Dendritic cell treated with granulocyte-macrophage colony-stimulating factor and Interleukin-4, amounts not matched to agents 40 ng/mL and 50 ng/mL, for 4 days (primary cell): ENCODE measurements at regions not wholly inside any gene's neighbourhood (a gene's known extent, or its start where the extent isn't known, plus 50 kb on each side); places are given as distances from the start of the nearest gene placed in this dataset.

ENCODE experiments used
- H3K27ac Mint-ChIP-seq: one replicate; pipeline ENCODE4 v1.8.0; 2022; ENCODE audit warnings: mild to moderate bottlenecking, mixed read lengths
- H3K27me3 Mint-ChIP-seq: one replicate; pipeline ENCODE4 v1.8.0; 2022; ENCODE audit warnings: mild to moderate bottlenecking, mixed read lengths
- H3K36me3 Mint-ChIP-seq: one replicate; pipeline ENCODE4 v1.8.0; 2022; ENCODE audit warnings: low read depth, mixed read lengths
- H3K4me1 Mint-ChIP-seq: one replicate; pipeline ENCODE4 v1.8.0; 2022; ENCODE audit warnings: low read depth, mixed read lengths
- H3K4me3 Mint-ChIP-seq: one replicate; pipeline ENCODE4 v1.8.0; 2022; ENCODE audit warnings: mild to moderate bottlenecking, moderate library complexity, mixed read lengths
- H3K9me3 Mint-ChIP-seq: one replicate; pipeline ENCODE4 v1.8.0; 2022; ENCODE audit warnings: mixed read lengths
- intact Hi-C: fragments of 100-400 bp; cut with micrococcal nuclease; formaldehyde crosslinking; loops from one replicate; pipeline ENCODE4 v1.15.0; 2022

GRCh38 chr20:41837669-41838224 lies 219.6 kb upstream of the CHD6 start:
- Mint-ChIP-seq H3K4me1 (no peaks in the 10 kb centered on the region), H3K4me3 (no peak overlapping the region), H3K27me3 (no peaks in the 10 kb centered on the region), H3K27ac (no peak overlapping the region), H3K36me3 (no peaks in the 10 kb centered on the region), H3K9me3 (no peaks in the 10 kb centered on the region)
- intact Hi-C loops = no loop called here

GRCh38 chr20:41833739-41834138 lies 215.6 kb upstream of the CHD6 start:
- Mint-ChIP-seq H3K4me1 (no peaks in the 10 kb centered on the region), H3K9me3 (peaks cover 18% of the 10 kb centered on the region), H3K27me3 (no peaks in the 10 kb centered on the region), H3K27ac (no peak overlapping the region), H3K36me3 (no peaks in the 10 kb centered on the region), H3K4me3 (no peak overlapping the region)
- intact Hi-C loops = no loop called here

- H3K4me3 Mint-ChIP-seq = no peak overlapping the region
- H3K27me3 Mint-ChIP-seq = no peaks in the 10 kb centered on the region
- H3K27ac Mint-ChIP-seq = no peak overlapping the region
- peaks cover 18% of the 10 kb centered on the region for H3K9me3 Mint-ChIP-seq
- intact Hi-C loops = no loop called here
- no peaks in the 10 kb centered on the region for H3K4me1 Mint-ChIP-seq
- H3K36me3 Mint-ChIP-seq = no peaks in the 10 kb centered on the region
Observed at GRCh38 chr20:41830702-41831101, 212.5 kb upstream of the CHD6 start.

- H3K27me3 Mint-ChIP-seq = peaks cover 1% of the 10 kb centered on the region
- intact Hi-C loops = no loop called here
- H3K27ac Mint-ChIP-seq = no peak overlapping the region
- H3K4me1 Mint-ChIP-seq = no peaks in the 10 kb centered on the region
- no peaks in the 10 kb centered on the region for H3K9me3 Mint-ChIP-seq
- H3K36me3 Mint-ChIP-seq = no peaks in the 10 kb centered on the region
- no peak overlapping the region for H3K4me3 Mint-ChIP-seq
Observed at GRCh38 chr20:41819436-41819835, 201.3 kb upstream of the CHD6 start.

- peaks cover 1% of the 10 kb centered on the region for H3K27me3 Mint-ChIP-seq
- H3K4me1 Mint-ChIP-seq = no peaks in the 10 kb centered on the region
- H3K9me3 Mint-ChIP-seq = no peaks in the 10 kb centered on the region
- intact Hi-C loops = no loop called here
- no peak overlapping the region for H3K27ac Mint-ChIP-seq
- H3K36me3 Mint-ChIP-seq = no peaks in the 10 kb centered on the region
- no peak overlapping the region for H3K4me3 Mint-ChIP-seq
Observed at GRCh38 chr20:41818991-41819390, 200.8 kb upstream of the CHD6 start.

GRCh38 chr20:41818369-41818768 lies 200.2 kb upstream of the CHD6 start:
- H3K9me3 Mint-ChIP-seq = no peaks in the 10 kb centered on the region

GRCh38 chr20:41811456-41811855 lies 193.3 kb upstream of the CHD6 start:
- Mint-ChIP-seq H3K4me3 (no peak overlapping the region), H3K27ac (no peak overlapping the region), H3K9me3 (peaks cover 32% of the 10 kb centered on the region), H3K4me1 (no peaks in the 10 kb centered on the region), H3K36me3 (no peaks in the 10 kb centered on the region), H3K27me3 (no peaks in the 10 kb centered on the region)
- intact Hi-C loops = no loop called here

More at GRCh38 chr20:41818369-41818768, 200.2 kb upstream of the CHD6 start:
- Mint-ChIP-seq H3K4me3 (no peak overlapping the region), H3K27me3 (peaks cover under 1% of the 10 kb centered on the region), H3K27ac (no peak overlapping the region), H3K4me1 (no peaks in the 10 kb centered on the region), H3K36me3 (no peaks in the 10 kb centered on the region)
- intact Hi-C loops = no loop called here

- H3K9me3 Mint-ChIP-seq = no peaks in the 10 kb centered on the region
- intact Hi-C loops = no loop called here
- H3K27me3 Mint-ChIP-seq = no peaks in the 10 kb centered on the region
Observed at GRCh38 chr20:41800040-41800439, 181.9 kb upstream of the CHD6 start.

GRCh38 chr20:41798930-41799502 lies 180.8 kb upstream of the CHD6 start:
- no peaks in the 10 kb centered on the region for H3K36me3 Mint-ChIP-seq
- intact Hi-C loops = no loop called here

More at GRCh38 chr20:41800040-41800439, 181.9 kb upstream of the CHD6 start:
- no peaks in the 10 kb centered on the region for H3K36me3 Mint-ChIP-seq
- H3K4me1 Mint-ChIP-seq = no peaks in the 10 kb centered on the region
- no peak overlapping the region for H3K27ac Mint-ChIP-seq
- no peak overlapping the region for H3K4me3 Mint-ChIP-seq

GRCh38 chr20:41786158-41786557 lies 168.0 kb upstream of the CHD6 start:
- Mint-ChIP-seq H3K36me3 (no peaks in the 10 kb centered on the region), H3K4me1 (no peaks in the 10 kb centered on the region), H3K9me3 (no peaks in the 10 kb centered on the region), H3K27me3 (no peaks in the 10 kb centered on the region), H3K27ac (no peak overlapping the region), H3K4me3 (no peak overlapping the region)
- intact Hi-C loops = no loop called here

More at GRCh38 chr20:41798930-41799502, 180.8 kb upstream of the CHD6 start:
- H3K27me3 Mint-ChIP-seq = no peaks in the 10 kb centered on the region
- no peak overlapping the region for H3K4me3 Mint-ChIP-seq
- no peaks in the 10 kb centered on the region for H3K4me1 Mint-ChIP-seq
- no peaks in the 10 kb centered on the region for H3K9me3 Mint-ChIP-seq
- H3K27ac Mint-ChIP-seq = no peak overlapping the region

- no peak overlapping the region for H3K4me3 Mint-ChIP-seq
- H3K27ac Mint-ChIP-seq = no peak overlapping the region
- no peaks in the 10 kb centered on the region for H3K9me3 Mint-ChIP-seq
- no peaks in the 10 kb centered on the region for H3K4me1 Mint-ChIP-seq
- intact Hi-C loops = no loop called here
- H3K27me3 Mint-ChIP-seq = no peaks in the 10 kb centered on the region
- H3K36me3 Mint-ChIP-seq = no peaks in the 10 kb centered on the region
Observed at GRCh38 chr20:41784209-41784958, 166.2 kb upstream of the CHD6 start.

- H3K9me3 Mint-ChIP-seq = no peaks in the 10 kb centered on the region
- no peaks in the 10 kb centered on the region for H3K4me1 Mint-ChIP-seq
- H3K4me3 Mint-ChIP-seq = no peak overlapping the region
- H3K27me3 Mint-ChIP-seq = no peaks in the 10 kb centered on the region
- intact Hi-C loops = no loop called here
- H3K36me3 Mint-ChIP-seq = no peaks in the 10 kb centered on the region
- no peak overlapping the region for H3K27ac Mint-ChIP-seq
Observed at GRCh38 chr20:41783423-41784208, 165.4 kb upstream of the CHD6 start.

- Mint-ChIP-seq H3K4me1 (no peaks in the 10 kb centered on the region), H3K4me3 (no peak overlapping the region), H3K9me3 (no peaks in the 10 kb centered on the region), H3K27ac (no peak overlapping the region), H3K36me3 (no peaks in the 10 kb centered on the region), H3K27me3 (no peaks in the 10 kb centered on the region)
- intact Hi-C loops = no loop called here
Observed at GRCh38 chr20:41782730-41783406, 164.7 kb upstream of the CHD6 start.
